ENCODE measurements at regions not wholly inside any gene's neighbourhood (a gene's known extent, or its start where the extent isn't known, plus 50 kb on each side); places are given as distances from the start of the nearest gene placed in this dataset.

GRCh38 chr2:198767694-198768093 is 690.0 kb downstream of the SATB2 start:
- no peaks in the 10 kb centered on the region for H3K79me2 ChIP-seq (ENCODE audit: low read length)
- H2AFZ ChIP-seq (ENCODE audit: low read depth, low read length): no peak overlapping the region
- 0 out of 2 replicates have a peak, but pooled peaks cover 3% of the 10 kb centered on the region for H3K27me3 ChIP-seq (ENCODE audit: low read depth, low read length)
- no peaks in the 10 kb centered on the region for H3K9me3 ChIP-seq (ENCODE audit: insufficient read depth, low read length)
- H3K9ac ChIP-seq (ENCODE audit: low read length): no peak overlapping the region
- no peaks in the 10 kb centered on the region for H4K20me1 ChIP-seq (ENCODE audit: insufficient read depth, low read length)
- no peak overlapping the region for H3K27ac ChIP-seq (ENCODE audit: low read length)
- no peaks in the 10 kb centered on the region for H3K4me1 ChIP-seq (ENCODE audit: low read length)
- H3K36me3 ChIP-seq (replicated peaks; ENCODE audit: low read depth, low read length): no peaks in the 10 kb centered on the region
- TF ChIP-seq, protein P1, sequence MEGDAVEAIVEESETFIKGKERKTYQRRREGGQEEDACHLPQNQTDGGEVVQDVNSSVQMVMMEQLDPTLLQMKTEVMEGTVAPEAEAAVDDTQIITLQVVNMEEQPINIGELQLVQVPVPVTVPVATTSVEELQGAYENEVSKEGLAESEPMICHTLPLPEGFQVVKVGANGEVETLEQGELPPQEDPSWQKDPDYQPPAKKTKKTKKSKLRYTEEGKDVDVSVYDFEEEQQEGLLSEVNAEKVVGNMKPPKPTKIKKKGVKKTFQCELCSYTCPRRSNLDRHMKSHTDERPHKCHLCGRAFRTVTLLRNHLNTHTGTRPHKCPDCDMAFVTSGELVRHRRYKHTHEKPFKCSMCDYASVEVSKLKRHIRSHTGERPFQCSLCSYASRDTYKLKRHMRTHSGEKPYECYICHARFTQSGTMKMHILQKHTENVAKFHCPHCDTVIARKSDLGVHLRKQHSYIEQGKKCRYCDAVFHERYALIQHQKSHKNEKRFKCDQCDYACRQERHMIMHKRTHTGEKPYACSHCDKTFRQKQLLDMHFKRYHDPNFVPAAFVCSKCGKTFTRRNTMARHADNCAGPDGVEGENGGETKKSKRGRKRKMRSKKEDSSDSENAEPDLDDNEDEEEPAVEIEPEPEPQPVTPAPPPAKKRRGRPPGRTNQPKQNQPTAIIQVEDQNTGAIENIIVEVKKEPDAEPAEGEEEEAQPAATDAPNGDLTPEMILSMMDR (IDR thresholded peaks at IDR 0.05; ENCODE audit: low read depth, low read length): no peak
- TF ChIP-seq EZH2phosphoT487 (IDR thresholded peaks at IDR 0.05; ENCODE audit: low read depth): no peak
- H3K4me3 ChIP-seq (ENCODE audit: low read length): no peak overlapping the region
- H3K4me2 ChIP-seq (ENCODE audit: low read length): no peak overlapping the region

DNA sequence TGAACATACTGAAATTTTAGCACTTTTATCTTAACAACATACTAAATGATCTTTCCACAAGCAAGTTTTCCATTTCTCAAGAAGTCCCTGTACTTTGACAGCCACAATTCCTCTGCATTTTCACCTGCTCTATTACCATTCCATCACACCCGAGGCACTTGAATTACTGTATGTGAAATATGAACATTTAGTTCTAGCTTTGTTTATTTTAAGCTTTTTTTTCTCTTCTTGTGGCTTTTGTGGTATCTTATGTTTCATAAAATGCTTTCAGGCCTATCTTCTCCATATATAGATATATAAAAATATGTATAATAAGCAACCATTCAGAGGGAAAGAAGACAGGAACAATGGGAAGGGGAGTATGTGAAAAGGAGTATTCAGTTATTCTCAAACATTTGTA is 693.9 kb downstream of the SATB2 start:
- TF ChIP-seq, protein P1 (IDR thresholded peaks at IDR 0.05; ENCODE audit: low read depth, low read length): no peak
- no peak for TF ChIP-seq EZH2phosphoT487 (IDR thresholded peaks at IDR 0.05; ENCODE audit: low read depth)
- H3K4me3 ChIP-seq (ENCODE audit: low read length): no peak overlapping the region
- H4K20me1 ChIP-seq (ENCODE audit: insufficient read depth, low read length): no peaks in the 10 kb centered on the region
- no peaks in the 10 kb centered on the region for H3K27me3 ChIP-seq (ENCODE audit: low read depth, low read length)
- H3K36me3 ChIP-seq (replicated peaks; ENCODE audit: low read depth, low read length): no peaks in the 10 kb centered on the region
- no peak overlapping the region for H3K4me2 ChIP-seq (ENCODE audit: low read length)
- no peak overlapping the region for H2AFZ ChIP-seq (ENCODE audit: low read depth, low read length)
- no peaks in the 10 kb centered on the region for H3K79me2 ChIP-seq (ENCODE audit: low read length)
- no peak overlapping the region for H3K9ac ChIP-seq (ENCODE audit: low read length)
- no peak overlapping the region for H3K27ac ChIP-seq (ENCODE audit: low read length)
- no peaks in the 10 kb centered on the region for H3K4me1 ChIP-seq (ENCODE audit: low read length)
- no peaks in the 10 kb centered on the region for H3K9me3 ChIP-seq (ENCODE audit: insufficient read depth, low read length)

DNA sequence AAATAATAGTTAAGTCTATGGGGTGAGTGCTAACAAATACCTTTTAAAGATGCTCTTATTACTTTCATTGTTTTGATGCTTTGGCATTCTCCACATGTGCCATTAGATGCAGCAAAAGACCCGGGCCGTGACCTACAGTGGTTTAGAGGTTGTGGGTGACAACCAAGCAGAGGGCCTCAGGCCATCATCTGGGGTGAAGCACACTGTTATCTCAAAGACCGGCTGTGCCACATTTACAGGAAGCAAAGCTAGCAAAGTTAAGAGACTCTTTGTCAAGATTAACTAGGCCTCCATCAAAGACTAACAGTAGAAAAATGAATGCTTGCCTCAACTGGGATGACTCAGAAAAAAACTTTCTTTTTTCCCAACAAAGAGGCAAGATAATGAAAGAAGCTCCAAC is 695.3 kb downstream of the SATB2 start:
- Histone ChIP-seq H3K4me1 (ENCODE audit: low read length) (no peaks in the 10 kb centered on the region), H3K9ac (ENCODE audit: low read length) (no peak overlapping the region), H2AFZ (ENCODE audit: low read depth, low read length) (no peak overlapping the region), H3K79me2 (ENCODE audit: low read length) (no peaks in the 10 kb centered on the region), H3K27me3 (ENCODE audit: low read depth, low read length) (no peaks in the 10 kb centered on the region), H3K4me2 (ENCODE audit: low read length) (no peak overlapping the region), H3K27ac (ENCODE audit: low read length) (no peak overlapping the region), H4K20me1 (ENCODE audit: insufficient read depth, low read length) (no peaks in the 10 kb centered on the region), H3K4me3 (ENCODE audit: low read length) (no peak overlapping the region), H3K9me3 (ENCODE audit: insufficient read depth, low read length) (no peaks in the 10 kb centered on the region), H3K36me3 (replicated peaks; ENCODE audit: low read depth, low read length) (no peaks in the 10 kb centered on the region)
- TF ChIP-seq, protein P1 (IDR thresholded peaks at IDR 0.05; ENCODE audit: low read depth, low read length): no peak
- TF ChIP-seq EZH2phosphoT487 (IDR thresholded peaks at IDR 0.05; ENCODE audit: low read depth): no peak

GRCh38 chr2:198757069-198757468 is 700.7 kb downstream of the SATB2 start:
- TF ChIP-seq, protein P1 (IDR thresholded peaks at IDR 0.05; ENCODE audit: low read depth, low read length): no peak
- Histone ChIP-seq H3K36me3 (replicated peaks; ENCODE audit: low read depth, low read length) (no peaks in the 10 kb centered on the region), H3K79me2 (ENCODE audit: low read length) (no peaks in the 10 kb centered on the region), H3K9ac (ENCODE audit: low read length) (no peak overlapping the region), H3K27me3 (ENCODE audit: low read depth, low read length) (no peaks in the 10 kb centered on the region), H3K27ac (ENCODE audit: low read length) (no peak overlapping the region), H3K4me2 (ENCODE audit: low read length) (no peak overlapping the region), H3K4me1 (ENCODE audit: low read length) (no peaks in the 10 kb centered on the region), H2AFZ (ENCODE audit: low read depth, low read length) (no peak overlapping the region), H4K20me1 (ENCODE audit: insufficient read depth, low read length) (no peaks in the 10 kb centered on the region), H3K9me3 (ENCODE audit: insufficient read depth, low read length) (no peaks in the 10 kb centered on the region), H3K4me3 (ENCODE audit: low read length) (no peak overlapping the region)

All from OCI-LY3 (cell line).